EL (cell line): ENCODE measurements at regions not wholly inside any gene's neighbourhood (a gene's known extent, or its start where the extent isn't known, plus 50 kb on each side); places are given as distances from the start of the nearest gene placed in this dataset.

Source experiments
- DNase-seq: peaks from one replicate; pipeline ENCODE4 v3.0.0-alpha.2; 2016

DNA sequence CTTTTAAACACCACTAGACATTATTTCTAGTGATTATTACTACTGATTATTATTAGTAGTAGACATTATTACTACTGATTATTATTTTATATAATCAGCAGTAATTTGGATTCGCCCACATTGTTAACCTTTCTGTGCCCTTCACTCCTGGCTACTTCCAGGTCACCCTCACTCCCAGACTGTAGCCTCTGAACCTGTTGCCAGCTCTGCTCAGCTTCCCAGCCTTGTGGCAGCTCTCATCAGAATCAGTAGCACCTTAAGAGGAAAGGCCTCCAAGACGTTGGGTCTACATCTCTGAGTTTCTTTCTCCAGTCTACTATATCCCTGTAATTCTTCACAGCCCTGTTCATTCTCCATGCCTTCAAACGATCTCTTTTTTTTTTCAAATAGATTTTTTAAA lies 137.0 kb downstream of the KATNIP start:
- no peak for DNase-seq

DNA sequence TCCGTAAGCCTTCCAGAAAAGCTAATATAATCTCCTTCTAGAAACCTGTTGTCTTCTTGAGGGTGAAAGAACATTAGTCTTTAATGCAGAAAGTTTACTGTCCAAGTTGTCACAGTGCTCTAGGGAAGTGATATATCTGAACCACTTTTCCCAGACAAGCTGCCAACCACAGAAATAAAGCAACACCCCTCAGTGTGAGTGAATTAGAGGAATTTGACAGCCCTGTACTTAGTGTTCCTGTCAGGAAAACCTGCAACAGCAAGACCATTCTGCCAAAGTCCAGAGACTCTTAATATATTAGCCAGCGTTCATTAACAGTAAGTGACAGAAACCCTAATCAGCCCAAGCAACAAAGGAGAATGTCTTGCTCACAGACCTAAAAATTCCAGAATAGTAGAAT lies 137.7 kb downstream of the KATNIP start:
- DNase-seq, result no peak

DNA sequence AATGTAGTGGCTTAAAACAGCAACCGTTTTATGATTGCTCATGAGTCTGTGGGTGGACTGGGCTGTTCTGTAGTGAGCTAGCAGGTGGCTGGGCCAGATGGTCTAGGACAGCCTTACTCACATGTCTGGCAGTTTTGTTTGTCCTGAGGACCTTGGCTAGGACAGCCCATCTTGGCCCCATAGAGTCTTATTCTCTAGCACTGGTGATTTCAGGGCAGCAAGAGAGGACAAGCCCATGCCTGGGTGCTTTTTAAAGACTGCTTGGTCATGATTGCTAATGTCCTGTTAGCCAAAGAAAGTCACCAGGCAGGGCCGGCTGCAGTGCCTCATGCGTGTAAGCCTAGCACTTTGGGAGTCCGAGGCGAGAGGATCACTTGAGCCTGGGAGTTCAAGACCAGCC lies 139.8 kb downstream of the KATNIP start:
- DNase-seq, result no peak

DNA sequence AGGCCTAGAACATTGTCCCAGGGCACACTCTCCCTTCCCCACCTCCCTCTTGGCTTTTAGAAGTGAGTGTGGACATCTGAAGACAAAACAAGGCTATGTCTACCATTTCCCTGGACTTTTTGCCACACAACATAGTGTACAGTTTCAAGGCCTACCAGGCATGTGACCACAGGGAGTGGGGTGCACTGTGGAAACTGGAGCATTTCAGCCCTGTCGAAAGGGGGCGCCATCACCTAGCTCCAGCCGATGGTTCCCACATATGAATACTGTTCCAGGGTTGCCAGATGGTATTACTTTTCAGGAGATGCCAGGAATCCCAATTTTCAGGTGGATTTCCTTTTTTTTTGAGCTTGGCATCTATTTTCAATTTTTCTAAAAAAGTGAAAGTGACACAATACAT lies 140.7 kb downstream of the KATNIP start:
- DNase-seq, result peak; percentile 45

DNA sequence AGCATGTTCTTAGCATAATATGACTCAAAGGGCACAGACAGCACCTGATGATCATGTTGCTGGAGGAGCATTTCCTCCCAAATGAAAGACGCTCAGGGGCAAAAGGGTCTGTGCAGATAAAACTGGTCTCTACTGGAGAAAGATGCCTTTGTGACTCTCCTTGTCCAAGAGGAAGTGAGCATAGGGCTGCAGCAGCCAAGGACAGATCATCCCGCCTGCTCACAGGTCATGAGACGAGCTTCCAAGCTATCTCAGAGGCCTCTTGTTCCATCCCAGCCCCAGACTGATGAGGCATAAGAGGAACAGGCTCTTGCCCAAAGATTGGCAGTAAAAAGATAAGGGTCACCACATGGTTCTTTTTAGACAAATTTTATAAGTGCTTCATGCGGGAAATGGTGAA lies 141.8 kb downstream of the KATNIP start:
- DNase-seq, result no peak

DNA sequence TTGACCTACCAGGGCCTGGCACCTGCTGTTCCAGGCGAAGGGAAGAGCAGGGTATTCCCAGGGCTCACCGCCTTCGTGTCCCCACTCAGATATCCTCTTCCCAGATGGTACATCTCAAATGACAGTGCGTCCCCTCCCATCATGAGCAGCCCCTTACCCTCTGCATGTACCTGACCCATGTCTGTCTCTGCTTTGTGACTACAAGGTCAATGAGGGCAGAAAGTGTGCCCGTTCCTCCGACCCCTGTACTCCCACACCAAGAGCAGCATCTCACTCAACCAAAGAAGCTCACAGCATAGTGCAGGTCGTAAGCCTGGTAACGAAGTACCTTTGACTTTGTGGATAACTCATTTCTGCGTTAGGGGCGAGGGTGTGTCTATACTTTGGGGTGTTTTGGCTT lies 142.6 kb downstream of the KATNIP start:
- no peak for DNase-seq

DNA sequence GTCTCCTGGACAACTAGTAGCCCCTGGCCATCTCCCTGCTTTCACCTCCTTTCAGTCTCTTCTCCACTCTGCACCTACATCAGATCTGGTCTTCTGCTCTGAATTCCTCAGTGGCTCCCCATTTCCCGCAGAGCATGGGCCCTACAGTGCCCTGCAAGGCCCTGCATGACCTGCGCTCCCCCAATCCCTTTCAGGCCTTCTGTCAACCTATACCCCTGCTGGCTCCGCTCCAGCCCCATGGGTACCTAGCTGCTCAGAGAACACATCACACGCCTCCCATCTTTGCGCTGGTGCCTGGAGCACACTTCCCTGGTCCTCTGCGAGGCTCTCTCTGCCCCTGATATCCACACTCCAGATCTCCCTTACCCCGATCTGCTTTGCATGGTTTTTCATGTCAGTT lies 145.2 kb downstream of the KATNIP start:
- DNase-seq, result no peak

DNA sequence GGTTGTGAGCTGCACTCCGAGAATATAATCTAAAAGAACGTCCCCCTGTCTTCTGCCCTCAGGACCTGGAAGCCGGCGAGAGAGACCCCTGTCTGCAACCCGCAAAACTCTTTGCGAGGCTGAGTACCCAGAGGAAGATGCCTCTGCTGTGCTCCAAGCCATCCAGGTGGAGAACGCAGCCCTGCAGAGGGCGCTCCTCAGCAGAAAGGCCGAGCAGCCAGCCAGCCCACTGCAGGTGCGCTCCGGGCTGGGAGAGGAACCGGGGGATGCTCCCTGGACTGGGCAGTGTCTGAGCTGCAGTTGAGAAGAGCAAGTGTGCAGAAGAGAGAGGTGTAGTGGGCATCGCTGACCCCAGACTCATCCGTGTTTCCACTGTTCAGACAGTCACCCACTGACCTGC lies 148.3 kb downstream of the KATNIP start:
- DNase-seq, result no peak

DNA sequence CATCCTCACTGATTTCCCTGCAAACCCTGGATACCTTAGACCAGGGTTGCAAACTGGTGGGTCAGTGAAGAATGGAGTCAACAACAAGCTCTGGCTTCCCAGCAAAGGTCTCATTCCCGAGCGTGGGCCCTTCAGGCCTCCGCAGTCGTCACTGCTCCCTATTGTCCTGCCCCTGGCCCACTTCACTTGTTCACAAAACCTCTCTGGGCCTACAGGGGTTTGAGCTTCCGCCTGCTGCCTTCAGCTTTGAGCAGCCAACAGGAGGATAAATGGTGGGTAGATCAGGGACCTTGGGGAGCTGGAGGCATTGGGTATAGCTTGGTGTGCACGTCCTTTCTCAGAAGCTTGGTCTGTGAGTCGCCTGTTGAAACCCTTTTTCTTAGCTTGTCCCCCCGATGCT lies 148.8 kb downstream of the KATNIP start:
- no peak for DNase-seq

DNA sequence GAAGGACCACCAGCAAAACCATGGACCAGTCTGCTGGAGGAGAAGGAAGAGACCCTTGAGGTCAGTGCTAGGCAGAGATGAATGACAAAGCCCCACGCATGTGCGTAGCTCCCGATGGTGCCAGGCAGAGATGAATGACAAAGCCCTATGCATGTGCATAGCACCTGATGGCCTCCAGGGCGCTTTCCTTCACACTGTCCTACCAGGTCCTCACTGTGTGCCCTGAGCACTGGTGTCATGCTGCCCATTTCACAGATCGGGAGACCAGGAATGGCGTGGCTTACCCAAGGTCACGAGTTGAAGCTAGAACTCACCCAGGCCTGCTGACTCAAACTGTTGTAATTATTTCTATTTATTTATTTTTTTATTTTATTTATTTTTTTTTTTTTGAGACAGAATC lies 149.6 kb downstream of the KATNIP start:
- DNase-seq, result no peak

DNA sequence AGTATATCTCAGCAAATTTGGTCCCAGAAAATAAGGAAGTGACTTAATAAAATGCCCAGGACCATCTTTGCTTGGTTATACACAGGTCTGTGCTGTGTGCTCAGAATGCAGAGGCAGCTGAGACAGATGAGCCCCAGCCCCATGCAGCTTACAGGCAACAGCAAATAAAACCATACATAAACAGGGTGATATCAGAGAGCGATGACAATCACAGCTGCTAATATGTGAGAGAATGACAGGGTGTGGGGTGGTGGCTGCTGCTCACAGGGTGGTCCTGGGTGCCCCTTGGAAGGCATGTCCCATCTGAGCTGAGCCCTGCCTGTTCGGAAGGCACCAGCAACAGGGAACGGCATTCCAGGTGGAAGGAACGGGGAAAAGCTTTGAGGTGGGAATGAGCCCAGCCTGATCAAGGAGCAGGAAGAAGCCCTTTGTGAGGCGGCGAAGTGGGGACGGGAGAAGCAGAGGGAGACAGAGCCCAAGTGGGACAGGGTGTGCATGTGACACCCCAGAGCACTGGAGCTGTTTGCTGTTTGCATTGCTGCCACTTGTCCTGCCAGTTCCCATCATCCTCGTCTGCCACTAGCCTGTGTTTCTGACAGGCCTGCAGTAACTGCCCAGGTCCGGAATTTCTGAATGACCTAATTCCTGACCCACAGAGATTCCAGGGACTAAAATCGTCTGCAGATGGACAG lies 150.5 kb downstream of the KATNIP start:
- no peak for DNase-seq

DNA sequence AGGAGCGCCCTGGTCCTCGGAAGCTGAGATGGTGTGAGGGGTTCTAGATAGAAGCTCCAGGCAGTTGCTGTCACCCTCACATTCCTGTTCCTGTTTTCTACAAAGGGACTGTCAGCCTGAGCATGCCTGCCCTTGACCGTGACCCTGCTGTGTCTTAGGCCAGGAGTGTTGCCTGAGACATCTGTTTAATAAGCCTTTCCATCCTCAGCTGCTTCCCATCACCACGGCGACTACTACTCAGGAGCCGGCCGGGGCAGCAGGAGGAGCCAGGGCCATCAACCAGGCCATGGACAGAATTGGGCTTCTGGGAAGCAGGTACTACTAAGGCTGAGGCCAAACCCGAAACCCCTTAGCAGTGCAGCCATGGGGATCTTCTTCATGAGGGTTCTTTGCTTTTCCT lies 151.4 kb downstream of the KATNIP start:
- no peak for DNase-seq

DNA sequence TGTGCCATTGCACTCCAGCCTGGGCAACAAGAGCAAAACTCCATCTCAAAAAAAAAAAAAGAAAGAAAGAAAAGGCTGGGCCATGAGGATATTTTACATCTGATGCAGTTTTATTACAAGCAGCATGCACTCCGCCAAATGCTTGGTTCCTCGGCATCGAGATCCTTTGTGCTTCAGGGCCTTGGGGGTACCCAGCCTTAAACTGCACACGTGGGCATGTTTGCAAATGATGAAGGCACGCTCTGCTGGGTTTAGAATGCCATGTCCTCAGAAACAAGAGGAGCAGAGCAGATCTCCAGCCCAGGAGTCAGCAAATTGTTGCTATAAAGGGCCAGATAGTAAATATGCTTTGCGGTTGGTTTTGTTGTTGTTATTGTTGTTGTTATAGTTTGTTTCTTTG lies 153.2 kb downstream of the KATNIP start:
- DNase-seq, result no peak

DNA sequence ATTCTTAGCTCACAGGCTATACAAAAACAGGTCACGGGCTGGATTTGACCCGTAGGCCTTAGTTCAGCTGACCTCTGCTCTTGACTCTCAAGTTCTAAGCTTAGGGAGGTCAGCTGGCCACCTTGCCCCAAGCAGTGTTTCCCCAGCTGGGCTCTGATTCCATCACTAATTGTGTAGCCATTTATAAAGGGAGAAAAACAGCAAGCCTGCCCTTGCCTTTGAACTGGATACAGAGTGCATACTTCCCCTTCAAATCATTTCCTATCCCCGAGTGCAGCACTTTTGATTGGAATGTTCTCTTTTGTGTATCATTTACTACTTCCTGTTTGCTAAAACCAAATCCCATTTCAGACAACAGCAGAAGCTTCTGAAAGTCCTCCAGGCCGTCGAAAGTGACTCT lies 153.6 kb downstream of the KATNIP start:
- DNase-seq, result peak; percentile 27

DNA sequence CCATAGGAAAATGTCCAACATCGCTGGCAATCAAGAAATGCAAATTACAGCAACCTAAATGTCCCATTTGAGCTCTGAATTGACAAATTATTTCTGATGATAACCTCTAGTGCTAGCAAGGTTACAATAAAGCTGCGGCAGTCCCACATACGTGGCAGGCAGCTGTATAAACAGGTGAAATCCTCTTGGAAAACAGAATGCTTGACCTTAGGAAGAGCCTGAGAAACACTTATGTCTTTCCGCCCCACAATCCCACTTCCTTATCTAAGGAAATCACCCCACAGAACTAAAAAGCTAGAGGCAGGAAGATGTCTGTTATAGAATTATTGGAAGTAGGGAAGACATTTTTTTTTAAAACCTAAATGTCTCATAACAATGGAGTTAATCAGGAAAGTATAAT lies 154.3 kb downstream of the KATNIP start:
- DNase-seq, result no peak

DNA sequence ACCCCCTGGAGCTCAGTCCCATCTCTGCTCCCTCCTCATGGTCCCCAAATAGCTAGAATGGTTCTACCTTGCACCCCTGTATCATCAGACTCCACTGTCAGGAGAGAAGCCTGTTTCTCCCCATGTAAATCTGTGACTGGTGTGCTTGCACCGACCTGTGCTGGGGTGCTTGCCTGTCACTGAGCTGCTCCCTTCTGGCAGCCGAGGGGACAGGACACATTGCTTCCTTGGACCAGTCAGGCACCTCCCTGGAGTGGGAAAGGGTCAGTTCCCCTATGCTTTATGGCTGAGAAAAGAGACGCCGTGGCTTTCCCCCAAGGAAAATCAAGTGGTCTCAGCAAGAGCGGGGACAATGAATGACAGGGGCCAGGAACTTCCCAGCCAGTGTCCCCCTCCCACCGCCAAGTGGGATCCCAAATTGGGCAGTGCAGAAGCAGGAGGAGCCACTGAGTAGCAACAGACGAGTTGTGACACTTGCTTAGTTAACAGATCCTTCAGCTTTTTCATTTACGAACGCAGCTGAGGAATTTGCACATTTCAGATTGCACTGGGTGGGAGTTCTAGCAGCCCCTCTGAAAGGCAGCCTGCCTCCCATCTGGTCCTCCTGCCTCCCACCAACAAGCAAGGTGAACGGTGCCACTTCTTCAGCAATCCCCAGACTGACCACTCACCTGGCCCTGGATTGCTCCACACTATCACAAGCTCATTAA lies 156.4 kb downstream of the KATNIP start:
- DNase-seq, result no peak

DNA sequence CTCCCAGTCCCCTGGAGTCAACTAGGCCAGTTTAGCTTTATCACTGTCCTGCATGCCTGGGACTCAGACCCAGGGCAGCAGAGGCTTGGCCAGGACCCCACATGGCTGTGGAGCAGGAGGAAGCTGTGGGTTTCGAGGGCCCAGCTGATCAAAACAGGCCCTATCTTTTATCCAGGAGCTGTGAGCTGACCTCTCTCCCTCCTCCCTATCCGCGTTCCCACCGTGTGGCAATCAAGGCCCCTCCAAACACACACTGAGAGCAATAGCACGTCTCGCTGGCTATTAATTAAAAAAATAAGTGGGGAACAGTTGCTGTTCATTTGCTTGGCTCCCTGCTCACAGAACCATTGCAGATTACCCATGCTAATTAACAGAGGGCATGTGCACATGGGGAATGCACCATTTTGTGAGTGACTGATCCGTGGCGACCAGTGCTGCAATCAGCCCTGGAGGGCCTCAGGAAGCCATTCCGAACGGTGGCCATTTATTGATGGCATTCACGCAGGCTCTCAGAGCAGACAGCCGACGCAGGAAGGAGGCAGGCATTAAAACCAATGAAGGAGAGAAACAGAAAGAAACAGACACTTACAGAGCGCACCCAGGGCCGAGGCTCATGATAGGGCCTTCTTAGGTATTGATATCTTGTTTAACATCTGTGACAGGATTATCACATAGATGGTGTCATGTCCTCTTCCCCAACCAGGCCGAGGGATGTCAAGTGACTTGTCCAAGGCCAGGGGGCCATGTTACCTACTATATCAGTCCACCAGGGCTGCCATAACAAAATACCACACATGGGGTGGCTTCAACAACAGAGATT lies 157.1 kb downstream of the KATNIP start:
- no peak for DNase-seq

DNA sequence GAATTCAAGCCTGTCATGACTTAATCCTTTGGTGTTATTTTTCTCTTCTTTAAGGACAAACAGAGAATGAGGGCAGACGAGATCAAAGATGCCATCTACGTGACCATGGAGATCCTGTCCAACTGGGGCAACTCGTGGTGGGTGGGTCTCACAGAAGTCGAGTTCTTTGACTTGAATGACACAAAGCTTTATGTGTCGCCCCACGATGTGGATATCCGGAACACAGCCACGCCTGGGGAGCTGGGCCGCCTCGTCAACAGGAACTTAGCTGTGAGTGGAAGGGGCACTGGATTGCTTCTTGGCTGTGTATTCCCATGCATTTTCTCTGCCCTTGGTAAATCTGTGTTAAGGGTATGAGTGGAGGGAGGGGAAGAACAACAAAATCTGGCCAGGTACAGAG lies 158.7 kb downstream of the KATNIP start:
- DNase-seq, result no peak

DNA sequence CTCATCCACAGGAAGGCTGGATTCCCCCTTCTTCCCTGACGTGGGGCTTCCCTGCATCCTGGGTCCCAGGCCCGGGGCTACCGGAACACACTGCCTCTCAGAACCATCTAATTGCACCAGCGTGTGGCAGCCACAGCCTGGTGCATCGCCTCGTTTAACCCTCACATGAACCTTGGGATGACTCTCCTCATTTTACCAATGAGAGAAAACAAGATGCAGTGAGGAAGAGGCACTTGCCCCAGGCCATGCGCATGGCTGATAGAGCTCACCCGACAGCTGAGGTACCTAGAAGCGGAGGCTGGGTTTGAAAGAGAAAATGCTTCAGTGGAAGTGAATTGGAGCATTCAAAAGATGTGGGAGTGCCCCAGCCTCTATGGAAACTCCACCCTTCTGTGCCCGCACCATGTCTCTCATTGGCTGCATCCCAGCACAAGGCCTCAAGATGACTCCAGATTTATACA lies 162.3 kb downstream of the KATNIP start:
- DNase-seq, result no peak

DNA sequence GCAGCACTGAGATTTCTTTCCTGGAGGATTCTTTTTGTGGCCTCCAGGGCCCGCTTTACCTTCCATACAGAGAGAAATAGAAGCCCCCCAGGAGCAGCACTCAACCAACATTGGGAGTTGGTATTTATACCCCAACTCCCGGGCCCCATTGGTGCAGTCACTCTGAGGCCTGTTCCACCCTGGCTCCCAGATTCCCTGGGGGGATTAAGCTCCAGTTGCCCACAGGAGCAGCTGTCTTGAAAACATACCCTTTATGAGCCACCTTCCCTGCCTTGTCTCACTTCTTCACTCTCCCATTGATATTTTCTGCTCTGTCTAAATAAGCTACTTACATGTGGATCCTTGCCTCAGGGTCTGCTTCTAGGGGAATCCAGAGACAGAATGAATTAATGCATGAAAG lies 167.8 kb downstream of the KATNIP start:
- DNase-seq, result no peak

DNA sequence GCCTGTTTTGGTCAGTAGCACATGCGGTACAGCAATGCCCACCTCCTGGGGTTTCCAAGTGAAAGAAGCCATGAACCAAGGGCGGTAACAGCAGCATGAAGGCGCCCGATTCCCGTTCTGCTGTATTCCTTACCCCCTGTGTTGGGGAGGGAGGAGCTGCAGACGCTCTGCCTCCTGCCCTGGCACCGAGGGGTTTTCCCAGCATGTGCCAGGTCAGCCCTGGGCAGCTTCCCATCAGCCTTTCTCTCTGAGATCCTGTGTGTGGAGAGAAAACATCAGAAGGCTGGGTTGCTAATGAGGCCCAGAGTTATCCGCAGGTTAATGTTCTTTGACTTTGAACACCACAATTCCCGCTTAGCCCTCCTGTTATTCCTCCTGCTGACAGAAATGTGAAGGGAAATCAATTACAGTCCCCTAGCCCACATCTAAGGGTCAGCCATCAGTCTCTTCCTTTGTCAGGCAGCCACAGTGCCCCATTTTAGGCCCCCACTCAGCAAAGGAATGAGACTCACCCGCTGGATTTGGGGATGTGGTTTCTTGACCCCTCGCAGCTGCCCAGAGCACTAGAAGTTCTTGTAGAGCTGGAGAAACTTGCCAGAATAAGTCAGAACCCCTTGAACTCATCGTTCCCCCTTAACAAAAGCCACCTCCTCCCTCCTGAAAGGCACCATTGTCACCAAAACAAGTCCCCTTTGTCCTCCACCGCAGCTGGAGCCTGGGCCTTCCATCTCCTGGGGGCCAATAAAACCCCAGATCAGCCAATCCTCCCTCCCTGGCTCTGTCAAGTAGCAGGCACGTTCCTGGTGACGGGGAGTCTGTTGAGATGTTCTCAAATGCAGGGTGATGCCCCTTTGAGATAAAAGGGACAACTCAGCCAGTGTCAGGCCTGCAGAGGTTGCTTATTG lies 168.5 kb downstream of the KATNIP start:
- DNase-seq, result no peak

DNA sequence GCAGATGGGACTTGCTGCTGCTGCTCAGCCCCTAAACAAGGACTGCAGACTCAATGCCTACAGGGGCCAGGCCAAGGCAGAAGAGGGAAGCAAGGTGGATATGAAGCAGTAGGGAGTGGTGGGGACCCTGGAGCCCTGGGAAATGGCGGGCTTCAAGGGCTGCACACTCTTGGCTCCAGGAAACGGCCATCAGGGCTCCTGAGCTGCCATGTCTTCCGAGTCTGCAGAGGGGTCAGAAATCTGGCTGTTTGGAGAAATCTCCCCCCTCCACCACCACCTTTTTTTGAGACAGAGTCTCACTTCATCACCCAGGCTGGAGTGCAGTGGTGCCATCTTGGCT lies 169.1 kb downstream of the KATNIP start:
- no peak for DNase-seq
